ENCODE measurements at regions not wholly inside any gene's neighbourhood (a gene's known extent, or its start where the extent isn't known, plus 50 kb on each side); places are given as distances from the start of the nearest gene placed in this dataset.

DNA sequence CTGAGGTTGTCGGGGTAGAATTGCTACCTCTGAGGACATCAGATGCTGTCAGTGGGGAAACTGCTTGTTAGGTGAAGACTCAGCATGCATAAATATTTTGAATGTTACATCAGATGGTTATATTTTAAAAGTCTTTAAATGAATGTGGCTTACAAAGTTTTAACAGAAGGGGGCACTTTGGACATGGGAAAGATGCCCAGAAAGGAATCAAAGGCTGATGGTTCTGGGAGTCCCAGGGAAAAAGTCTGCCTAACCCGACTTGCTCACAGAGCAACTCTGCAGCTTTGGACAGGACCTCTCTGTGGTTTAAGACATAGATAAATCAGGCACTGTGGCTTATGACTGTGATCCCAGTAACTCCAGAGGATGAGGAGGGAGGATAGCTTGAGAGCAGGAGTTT is 474.9 kb downstream of the ATP23 start:
- no peak for TF ChIP-seq SUZ12 (IDR thresholded peaks at IDR 0.05; ENCODE audit: extremely low read depth, insufficient read depth, insufficient read length)
- TF ChIP-seq YY1 (IDR thresholded peaks at IDR 0.05; ENCODE audit: insufficient read depth, insufficient read length) = no peak
- TF ChIP-seq ZNF274 (IDR thresholded peaks at IDR 0.05; ENCODE audit: low read depth, low read length) = no peak
